OCI-LY3 (cell line): ENCODE measurements at regions not wholly inside any gene's neighbourhood (a gene's known extent, or its start where the extent isn't known, plus 50 kb on each side); places are given as distances from the start of the nearest gene placed in this dataset.

Experiments used
- EZH2phosphoT487 ChIP-seq: fragments of 200-600 bp; shearing (Covaris generic); IDR thresholded peaks from 2 replicates; pipeline ENCODE4 v1.6.1; 2018; ENCODE audit warnings: antibody characterized with exemption, mixed run types, low read depth
- TF ChIP-seq, protein P1 (sequence below): fragments of 200-600, 300-600 bp; sonication (generic); IDR thresholded peaks from 2 replicates; pipeline ENCODE4 v1.5.1; 2014; ENCODE audit warnings: antibody characterized with exemption, low read length, low read depth

- TF ChIP-seq, protein P1, sequence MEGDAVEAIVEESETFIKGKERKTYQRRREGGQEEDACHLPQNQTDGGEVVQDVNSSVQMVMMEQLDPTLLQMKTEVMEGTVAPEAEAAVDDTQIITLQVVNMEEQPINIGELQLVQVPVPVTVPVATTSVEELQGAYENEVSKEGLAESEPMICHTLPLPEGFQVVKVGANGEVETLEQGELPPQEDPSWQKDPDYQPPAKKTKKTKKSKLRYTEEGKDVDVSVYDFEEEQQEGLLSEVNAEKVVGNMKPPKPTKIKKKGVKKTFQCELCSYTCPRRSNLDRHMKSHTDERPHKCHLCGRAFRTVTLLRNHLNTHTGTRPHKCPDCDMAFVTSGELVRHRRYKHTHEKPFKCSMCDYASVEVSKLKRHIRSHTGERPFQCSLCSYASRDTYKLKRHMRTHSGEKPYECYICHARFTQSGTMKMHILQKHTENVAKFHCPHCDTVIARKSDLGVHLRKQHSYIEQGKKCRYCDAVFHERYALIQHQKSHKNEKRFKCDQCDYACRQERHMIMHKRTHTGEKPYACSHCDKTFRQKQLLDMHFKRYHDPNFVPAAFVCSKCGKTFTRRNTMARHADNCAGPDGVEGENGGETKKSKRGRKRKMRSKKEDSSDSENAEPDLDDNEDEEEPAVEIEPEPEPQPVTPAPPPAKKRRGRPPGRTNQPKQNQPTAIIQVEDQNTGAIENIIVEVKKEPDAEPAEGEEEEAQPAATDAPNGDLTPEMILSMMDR, result no peak
- no peak for TF ChIP-seq EZH2phosphoT487
These were observed 279.0 kb downstream of the RRAGC start for GRCh38 chr1:38580594-38580993.
